Tibial artery (tissue), 4 donors: ENCODE measurements at regions not wholly inside any gene's neighbourhood (a gene's known extent, or its start where the extent isn't known, plus 50 kb on each side); places are given as distances from the start of the nearest gene placed in this dataset.

Source experiments
- DNase-seq, 2 donors: peaks; one replicate each; pipeline ENCODE4 v3.0.0-alpha.2; 2019
- H3K27ac ChIP-seq, 2 donors: fragments of 200-600 bp; sonication (generic) in 1 of 2; 1 replicate in 1 of 2; 2 replicates in 1 of 2; pipeline ENCODE4 v1.5.1; 2018 to 2019; ENCODE audit warnings: mild to moderate bottlenecking in 1 of 2
- H3K27me3 ChIP-seq, 2 donors: fragments of 200-600 bp; sonication (generic) in 1 of 2; one replicate each; pipeline versions ENCODE4 v1.5.1 to v1.6.0; 2016 to 2019
- H3K36me3 ChIP-seq, 3 donors: fragments of 200-600 bp; sonication (generic) in 2 of 3; one replicate each; pipeline ENCODE4 v1.5.1; 2016 to 2019; ENCODE audit warnings: mild to moderate bottlenecking in 2 of 3
- H3K4me1 ChIP-seq, 4 donors: fragments of 200-600 bp; sonication (generic) in 2 of 4; 1 replicate in 3 of 4; 2 replicates in 1 of 4; pipeline ENCODE4 v1.5.1; 2016 to 2019
- H3K4me3 ChIP-seq, 2 donors: fragments of 200-600 bp; sonication (generic) in 1 of 2; 1 replicate in 1 of 2; 2 replicates in 1 of 2; pipeline ENCODE4 v1.5.1; 2018 to 2019; ENCODE audit warnings: mild to moderate bottlenecking in 2 of 2
- H3K9me3 ChIP-seq, 3 donors: fragments of 200-600 bp; sonication (generic) in 1 of 3; one replicate each; pipeline ENCODE4 v1.5.1; 2016 to 2019
- CTCF ChIP-seq, 2 experiments: fragments of 200-600 bp in 1 of 2; fragments of 450-650 bp in 1 of 2; IDR thresholded peaks; one replicate each; pipeline ENCODE4 v1.5.1; 2017 to 2019; ENCODE audit warnings: antibody characterized with exemption in 2 of 2, mild to moderate bottlenecking in 1 of 2, moderate library complexity in 1 of 2
- intact Hi-C: fragments of 100-400 bp; cut with DNase I; formaldehyde crosslinking; loops from one replicate; pipeline ENCODE4 v1.15.0; 2023; ENCODE audit warnings: low total_unique reads

GRCh38 chr11:8758619-8759169, 76.1 kb downstream of the RPL27A start:
- H3K4me1 ChIP-seq, result peaks cover 0 to 64% (median 34%) of the 10 kb centered on the region in 4 donors
- H3K4me3 ChIP-seq, result no peak overlapping the region
- no peak for TF ChIP-seq CTCF (IDR thresholded peaks at IDR 0.05)
- H3K27me3 ChIP-seq, result no peaks in the 10 kb centered on the region
- intact Hi-C loops, result no loop called here
- H3K36me3 ChIP-seq, result no peaks in the 10 kb centered on the region
- H3K9me3 ChIP-seq, result no peaks in the 10 kb centered on the region
- DNase-seq, result no peak
- peak overlapping the region; percentile 38 to 66 for H3K27ac ChIP-seq

- Histone ChIP-seq H3K4me3 (no peak overlapping the region), H3K27me3 (no peaks in the 10 kb centered on the region), H3K4me1 (peaks cover 0 to 72% (median 34%) of the 10 kb centered on the region in 4 donors), H3K9me3 (no peaks in the 10 kb centered on the region), H3K36me3 (no peaks in the 10 kb centered on the region), H3K27ac (peak overlapping the region; percentile 38 to 66)
- intact Hi-C loops, result loop anchor here (10.0 kb wide), 1 partner anchor 55 kb away; no protein-coding TSS in a partner anchor
- TF ChIP-seq CTCF (IDR thresholded peaks at IDR 0.05), result no peak
- DNase-seq, result peak in 1 of 2 donors; percentile 71
Observed at GRCh38 chr11:8759634-8760033, 77.0 kb downstream of the RPL27A start.

GRCh38 chr11:8760896-8761295, 78.3 kb downstream of the RPL27A start:
- H3K4me3 ChIP-seq, result no peak overlapping the region
- DNase-seq, result no peak
- H3K9me3 ChIP-seq, result no peaks in the 10 kb centered on the region
- H3K27ac ChIP-seq, result peak overlapping the region in 1 of 2 donors; percentile 66
- H3K36me3 ChIP-seq, result no peaks in the 10 kb centered on the region
- TF ChIP-seq CTCF (IDR thresholded peaks at IDR 0.05), result no peak
- H3K27me3 ChIP-seq, result no peaks in the 10 kb centered on the region
- intact Hi-C loops, result loop anchor here (10.0 kb wide), 1 partner anchor 56 kb away; no protein-coding TSS in a partner anchor
- H3K4me1 ChIP-seq, result peaks cover 0 to 76% (median 43%) of the 10 kb centered on the region in 4 donors

GRCh38 chr11:8763070-8763685, 80.6 kb downstream of the RPL27A start:
- no peak overlapping the region for H3K4me3 ChIP-seq
- H3K9me3 ChIP-seq, result no peaks in the 10 kb centered on the region
- no peaks in the 10 kb centered on the region for H3K36me3 ChIP-seq
- intact Hi-C loops, result loop anchor here (10.0 kb wide), 1 partner anchor 58 kb away; no protein-coding TSS in a partner anchor
- H3K4me1 ChIP-seq, result peaks cover 0 to 78% (median 46%) of the 10 kb centered on the region in 4 donors
- no peaks in the 10 kb centered on the region for H3K27me3 ChIP-seq
- DNase-seq, result no peak
- TF ChIP-seq CTCF (IDR thresholded peaks at IDR 0.05), result no peak
- H3K27ac ChIP-seq, result no peak overlapping the region

- H3K4me3 ChIP-seq, result no peak overlapping the region
- no peak for DNase-seq
- H3K4me1 ChIP-seq, result peaks cover 0 to 81% (median 45%) of the 10 kb centered on the region in 4 donors
- H3K9me3 ChIP-seq, result no peaks in the 10 kb centered on the region
- no peaks in the 10 kb centered on the region for H3K36me3 ChIP-seq
- H3K27me3 ChIP-seq, result no peaks in the 10 kb centered on the region
- H3K27ac ChIP-seq, result peak overlapping the region; percentile 62 to 84
- intact Hi-C loops, result loop anchor here (10.0 kb wide), 1 partner anchor 60 kb away; no protein-coding TSS in a partner anchor
- TF ChIP-seq CTCF (IDR thresholded peaks at IDR 0.05), result no peak
Observed at GRCh38 chr11:8765294-8765693, 82.7 kb downstream of the RPL27A start.
